ENCODE measurements at regions not wholly inside any gene's neighbourhood (a gene's known extent, or its start where the extent isn't known, plus 50 kb on each side); places are given as distances from the start of the nearest gene placed in this dataset.

DNA sequence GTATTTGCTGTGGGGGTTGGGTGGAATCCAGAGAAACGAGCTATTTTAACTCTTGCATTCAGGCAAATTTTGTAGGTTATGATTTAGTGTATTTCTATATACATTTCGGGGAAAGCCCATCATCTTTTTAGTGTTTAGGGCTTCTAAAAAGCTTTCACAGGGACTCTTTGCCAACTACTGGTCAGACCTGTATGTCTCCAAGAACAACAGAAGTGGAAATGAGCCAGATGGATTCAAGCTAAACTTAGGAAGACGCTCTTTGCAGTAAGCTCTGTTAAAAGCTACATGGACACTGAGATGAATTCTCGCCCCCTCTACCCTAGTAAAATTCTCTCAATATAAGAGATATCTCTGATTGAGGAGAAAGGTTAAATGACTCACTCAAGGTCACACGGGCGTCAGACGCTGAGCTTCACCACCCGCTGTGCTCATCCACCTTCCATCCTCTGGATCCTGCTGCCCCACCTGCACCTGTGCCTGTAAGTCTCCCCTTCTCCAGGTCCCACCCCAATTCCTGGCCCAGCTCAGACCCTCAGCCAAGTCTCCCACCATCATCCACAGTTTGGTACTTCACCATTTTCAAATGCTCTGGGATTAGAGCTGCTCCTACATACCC lies 85.6 kb downstream of the MARCHF4 start:
- DNase-seq: no peak

DNA sequence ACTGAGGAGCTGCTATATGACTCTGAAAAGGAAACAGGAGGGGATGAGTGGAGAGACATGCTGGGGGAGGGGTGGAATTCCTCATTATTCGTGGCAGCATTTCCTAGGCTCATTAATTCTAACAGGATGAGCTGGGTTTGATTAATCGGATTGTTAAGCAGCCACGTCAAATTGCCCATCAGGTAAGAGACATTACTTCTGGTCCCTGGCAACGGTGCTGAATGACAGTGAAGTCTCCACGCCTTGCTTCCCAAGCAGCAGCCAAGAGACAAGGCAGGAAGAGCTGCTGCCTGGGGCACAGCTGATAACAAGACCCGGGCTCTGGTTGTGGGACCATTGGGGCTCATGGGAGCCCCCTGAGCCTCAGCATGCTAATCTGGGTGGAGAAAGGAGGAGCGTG lies 86.6 kb downstream of the MARCHF4 start:
- peak in 1 of 3 experiments; percentile 14 for DNase-seq

DNA sequence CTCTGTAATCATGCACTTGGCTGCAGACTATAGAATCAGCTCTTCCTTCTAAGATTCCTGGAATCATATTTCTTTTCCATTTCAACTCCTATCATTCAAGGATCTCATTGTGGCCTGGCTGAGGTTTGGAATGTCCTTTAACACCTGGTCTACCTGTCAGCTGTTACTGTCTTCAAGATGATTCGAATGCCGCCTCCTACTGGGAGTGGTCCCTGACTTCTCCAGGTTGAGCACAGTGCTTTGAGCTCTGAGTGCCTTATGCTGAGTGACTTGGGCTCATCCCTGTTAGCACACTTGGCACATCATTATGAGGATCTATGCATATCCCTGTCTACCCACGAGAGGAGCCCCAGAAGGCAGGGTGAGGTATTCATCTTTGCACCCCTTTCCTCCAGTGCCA lies 87.6 kb downstream of the MARCHF4 start:
- DNase-seq: no peak

DNA sequence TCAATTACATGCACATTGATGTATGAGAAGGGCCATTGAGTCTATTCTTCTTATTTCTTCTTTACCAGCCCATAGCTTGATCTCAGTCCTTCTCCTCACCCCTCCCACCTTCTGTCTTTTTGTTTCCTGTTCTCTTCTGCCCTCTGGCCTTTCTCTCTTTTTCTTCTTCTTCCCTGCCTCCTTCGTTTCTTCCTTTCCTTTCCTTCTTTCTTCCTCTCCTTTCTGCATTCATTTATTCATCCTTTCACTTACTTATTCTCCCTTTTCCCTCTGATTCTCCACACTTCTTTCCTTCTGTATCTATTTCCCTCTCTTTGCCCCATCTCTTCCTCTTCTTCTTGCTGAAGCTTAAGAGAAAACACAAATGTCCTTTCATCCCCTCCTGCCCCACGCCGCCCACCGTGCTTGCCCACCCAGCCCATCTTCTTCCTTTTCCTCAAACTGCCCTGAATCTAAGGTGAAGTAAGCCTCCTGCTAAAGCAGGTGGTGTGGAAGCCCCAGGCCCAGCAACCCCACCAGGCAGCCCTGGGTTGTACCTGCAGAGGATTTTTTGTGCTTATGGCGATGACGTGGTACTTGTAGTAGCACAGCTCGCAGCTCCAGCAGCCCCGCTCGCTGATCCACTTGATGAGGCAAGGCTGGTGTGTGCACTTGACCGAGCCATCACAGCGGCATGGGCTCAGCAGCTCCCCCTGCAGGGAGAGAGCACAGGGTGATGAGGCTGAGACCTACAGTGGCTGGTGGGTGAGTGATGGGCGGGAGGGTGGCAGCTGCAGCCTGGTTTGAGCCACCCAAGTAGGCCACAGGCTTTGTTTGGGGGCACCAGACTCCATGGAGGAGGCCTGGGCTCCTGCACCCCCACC lies 89.0 kb downstream of the MARCHF4 start:
- no peak for DNase-seq

DNA sequence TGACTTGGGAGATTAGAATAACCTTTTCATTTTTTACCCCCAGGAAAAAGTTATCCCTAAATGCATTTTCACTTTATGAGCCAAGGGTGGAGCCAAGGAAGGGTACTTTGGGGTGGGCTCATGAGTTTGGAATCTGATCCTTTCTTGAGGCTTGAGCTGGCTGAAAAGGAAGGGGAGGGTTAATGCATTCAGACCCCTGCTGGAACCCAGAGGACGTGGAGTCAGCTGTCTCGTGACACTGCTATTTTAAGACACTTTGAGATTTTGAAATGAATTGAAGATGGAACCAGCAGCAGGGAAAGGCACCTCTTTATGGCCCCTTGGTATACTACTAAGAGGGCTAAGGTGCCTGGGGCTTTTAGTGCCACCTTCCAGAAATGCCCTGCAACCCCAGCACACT lies 90.4 kb downstream of the MARCHF4 start:
- no peak for DNase-seq

- DNase-seq: no peak
Measured at GRCh38 chr2:216281316-216281715, 91.0 kb downstream of the MARCHF4 start.

DNA sequence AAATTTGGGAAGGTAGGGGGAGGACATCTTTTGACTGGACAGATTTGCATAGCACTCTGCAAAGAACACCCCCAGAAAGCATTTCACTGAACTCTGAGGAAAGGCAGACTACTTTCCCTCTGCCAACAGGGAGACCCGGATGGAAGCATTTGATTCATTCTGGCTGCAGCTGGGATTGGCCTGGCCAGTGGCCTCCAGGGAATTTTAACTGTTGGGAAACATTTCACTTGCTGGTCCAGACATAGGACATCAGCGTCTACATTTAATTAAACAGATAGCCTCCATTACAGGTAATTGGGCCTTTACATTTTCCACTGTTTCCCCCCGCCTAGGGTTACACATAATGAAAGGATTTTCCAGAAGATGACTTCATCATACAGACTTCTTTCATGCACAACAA lies 92.8 kb downstream of the MARCHF4 start:
- no peak for DNase-seq

GRCh38 chr2:216279031-216279430 lies 93.3 kb downstream of the MARCHF4 start:
- no peak for DNase-seq

- DNase-seq: no peak
Measured at GRCh38 chr2:216275890-216276289, 96.4 kb downstream of the MARCHF4 start.

DNA sequence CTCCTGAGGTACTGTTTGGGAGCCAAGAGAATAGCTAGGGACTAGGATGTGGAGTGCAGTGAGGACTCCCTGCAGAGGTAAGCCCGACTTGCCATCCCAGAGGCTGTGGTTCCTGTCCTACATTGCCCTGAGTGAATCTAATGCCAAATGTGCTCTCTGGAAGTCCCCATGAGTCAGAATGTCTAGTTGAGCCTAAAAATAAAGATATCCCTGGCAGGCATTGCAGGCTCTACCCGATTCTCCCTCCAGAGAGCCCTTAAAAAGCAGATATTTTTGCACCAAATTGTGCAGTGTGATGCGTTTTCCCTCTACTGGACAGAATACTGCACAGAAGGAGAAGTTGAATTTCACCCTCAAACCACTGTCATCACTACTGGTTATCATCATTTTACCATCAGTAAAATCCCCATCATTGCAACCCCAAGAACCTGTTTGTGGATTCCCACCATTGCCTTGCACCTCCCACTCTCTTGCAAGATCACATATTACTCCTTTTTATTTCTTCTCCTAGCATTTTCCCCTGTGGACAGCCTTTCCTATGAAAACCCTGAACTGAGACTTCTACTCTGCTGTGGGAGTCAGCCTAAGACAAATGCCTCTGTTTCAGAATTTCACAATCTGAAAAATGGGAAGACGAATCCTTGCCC lies 98.0 kb downstream of the MARCHF4 start:
- DNase-seq: no peak

- DNase-seq: no peak
Measured at GRCh38 chr2:216261042-216261537, 111.2 kb downstream of the MARCHF4 start.

DNA sequence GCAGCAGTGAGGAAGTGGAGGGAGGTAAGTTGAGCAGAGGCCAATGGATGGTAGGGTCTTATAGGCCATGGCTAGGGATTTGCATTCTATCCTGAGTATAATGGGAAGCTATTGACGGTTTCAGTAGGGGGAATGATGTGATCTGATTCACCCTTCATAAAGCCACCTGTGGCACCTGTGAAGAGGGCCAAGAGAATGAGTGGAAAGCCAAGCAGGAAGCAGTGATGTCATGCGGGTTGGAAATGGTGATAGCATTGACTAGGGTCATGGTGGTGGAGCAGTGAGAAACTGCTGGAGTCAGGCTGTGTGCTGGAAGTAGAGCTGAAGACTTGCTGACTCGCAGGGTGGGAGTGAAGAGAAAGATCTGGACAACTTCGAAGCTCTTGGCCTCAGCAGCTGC lies 111.7 kb downstream of the MARCHF4 start:
- DNase-seq: no peak

GRCh38 chr2:216259081-216259480 lies 113.2 kb downstream of the MARCHF4 start:
- DNase-seq: no peak

- no peak for DNase-seq
Measured at GRCh38 chr2:216257089-216257488, 115.2 kb downstream of the MARCHF4 start.

Data from NCI-H1417 (cell line).